IMR-90 (cell line): ENCODE measurements at regions not wholly inside any gene's neighbourhood (a gene's known extent, or its start where the extent isn't known, plus 50 kb on each side); places are given as distances from the start of the nearest gene placed in this dataset.

Experiments used
- ATAC-seq: fragments of 200-7000 bp; cut with Tn5 transposase; 2 replicates; pipeline ENCODE4 v1.9.1; 2020; ENCODE audit warnings: low read depth, mild to moderate bottlenecking, moderate library complexity
- BruUV-seq: library from RNA; stranded (reverse); fragments of 400-500 nt; replicated peaks from 2 replicates; lab custom pipeline; 2021; lab: Mats Ljungman, UMichigan
- CTCF ChIA-PET: fragments of 300-600 bp; formaldehyde crosslinking; extraction: SDS; loops from one replicate; lab custom pipeline; 2021; ENCODE audit warnings: antibody characterized with exemption; lab: Yijun Ruan, JAX
- POLR2A ChIA-PET: fragments of 300-600 bp; sonication (Branson Sonifier 250); formaldehyde crosslinking; loops from one replicate; lab custom pipeline; 2022; ENCODE audit warnings: antibody characterized with exemption; ENCODE audit not compliant: unreplicated experiment; lab: Charles Lee
- DNase-seq: peaks from one replicate; pipeline ENCODE4 v3.0.0; 2013
- H2AFZ ChIP-seq: replicated peaks from 2 replicates; pipeline ENCODE3; 2013; ENCODE audit warnings: low read length, mild to moderate bottlenecking; ENCODE audit not compliant: poor library complexity
- H2AK5ac ChIP-seq: 2 replicates; pipeline ENCODE4 v1.6.1; 2013; ENCODE audit warnings: low read depth, low read length, inconsistent platforms
- H2AK9ac ChIP-seq: replicated peaks from 2 replicates; pipeline ENCODE3; 2013; ENCODE audit warnings: mild to moderate bottlenecking, low read depth, low read length, moderate library complexity; ENCODE audit not compliant: poor library complexity
- H2BK120ac ChIP-seq: 2 replicates; pipeline ENCODE4 v1.6.1; 2013; ENCODE audit warnings: low read depth, low read length, inconsistent platforms
- H2BK15ac ChIP-seq: 3 replicates; pipeline ENCODE4 v1.6.1; 2013; ENCODE audit warnings: low read depth, low read length, inconsistent platforms
- H2BK20ac ChIP-seq: 2 replicates; pipeline ENCODE4 v1.6.1; 2013; ENCODE audit warnings: low read depth, mild to moderate bottlenecking, inconsistent platforms, low read length, moderate library complexity
- H2BK5ac ChIP-seq: 2 replicates; pipeline ENCODE4 v1.6.1; 2013; ENCODE audit warnings: mild to moderate bottlenecking, low read depth, low read length, inconsistent platforms; ENCODE audit not compliant: poor library complexity, severe bottlenecking
- H3K14ac ChIP-seq: replicated peaks from 2 replicates; pipeline ENCODE4 v1.6.1; 2013; ENCODE audit warnings: low read depth, low read length, inconsistent platforms
- H3K18ac ChIP-seq: 2 replicates; pipeline ENCODE4 v1.6.1; 2013; ENCODE audit warnings: low read depth, low read length, control low read depth
- H3K23ac ChIP-seq: 2 replicates; pipeline ENCODE4 v1.6.1; 2013; ENCODE audit warnings: low read depth, low read length, inconsistent platforms
- H3K27ac ChIP-seq: 2 replicates; pipeline ENCODE4 v1.5.1; 2013; ENCODE audit warnings: mild to moderate bottlenecking, control low read depth, low read length; ENCODE audit not compliant: insufficient read depth
- H3K27me3 ChIP-seq: 2 replicates; pipeline ENCODE4 v1.6.1; 2013; ENCODE audit warnings: low read length; ENCODE audit not compliant: control insufficient read depth, insufficient read depth
- H3K36me3 ChIP-seq: 2 replicates; pipeline ENCODE4 v1.6.1; 2013; ENCODE audit warnings: low read length, mixed read lengths; ENCODE audit not compliant: control insufficient read depth, insufficient read depth
- H3K4ac ChIP-seq: 2 replicates; pipeline ENCODE4 v1.6.1; 2013; ENCODE audit warnings: low read depth, low read length, inconsistent platforms
- H3K4me1 ChIP-seq: 2 replicates; pipeline ENCODE4 v1.6.1; 2013; ENCODE audit warnings: low read length, mixed read lengths; ENCODE audit not compliant: control insufficient read depth, insufficient read depth
- H3K4me2 ChIP-seq: 2 replicates; pipeline ENCODE4 v1.6.1; 2013; ENCODE audit warnings: low read depth, mild to moderate bottlenecking, control low read depth, low read length, moderate library complexity
- H3K4me3 ChIP-seq: 2 replicates; pipeline ENCODE4 v1.5.1; 2013; ENCODE audit warnings: low read depth, mild to moderate bottlenecking, control low read depth, low read length, moderate library complexity; ENCODE audit not compliant: insufficient read depth
- H3K56ac ChIP-seq: 2 replicates; pipeline ENCODE4 v1.6.1; 2013; ENCODE audit warnings: low read length, inconsistent platforms; ENCODE audit not compliant: insufficient read depth; ENCODE audit errors: extremely low read depth
- H3K79me1 ChIP-seq, 2 experiments: 2 replicates each; pipeline ENCODE4 v1.6.1; 2013; ENCODE audit warnings: low read length in 2 of 2, inconsistent platforms in 1 of 2, low read depth in 1 of 2
- H3K9ac ChIP-seq: 2 replicates; pipeline ENCODE4 v1.6.1; 2013; ENCODE audit warnings: low read depth, low read length, control low read depth
- H3K9me1 ChIP-seq: 2 replicates; pipeline ENCODE4 v1.6.1; 2013; ENCODE audit warnings: low read length, inconsistent platforms; ENCODE audit not compliant: insufficient read depth
- H3K9me3 ChIP-seq: 2 replicates; pipeline ENCODE4 v1.6.1; 2013; ENCODE audit warnings: low read length; ENCODE audit not compliant: control insufficient read depth, insufficient read depth
- H4K20me1 ChIP-seq: 2 replicates; pipeline ENCODE4 v1.6.1; 2013; ENCODE audit warnings: low read length, inconsistent platforms; ENCODE audit not compliant: insufficient read depth
- H4K5ac ChIP-seq: 2 replicates; pipeline ENCODE4 v1.6.1; 2013; ENCODE audit warnings: mild to moderate bottlenecking, low read depth, low read length, control low read depth
- H4K8ac ChIP-seq, 2 experiments: 2 replicates each; pipeline ENCODE4 v1.6.1; 2013; ENCODE audit warnings: low read depth in 2 of 2, low read length in 2 of 2, control low read depth in 1 of 2, inconsistent platforms in 1 of 2
- H4K91ac ChIP-seq: 2 replicates; pipeline ENCODE4 v1.6.1; 2013; ENCODE audit warnings: low read depth, low read length, inconsistent platforms; ENCODE audit not compliant: insufficient read depth
- MAFK ChIP-seq: IDR thresholded peaks from 2 replicates; pipeline ENCODE4 v1.6.1; 2012; ENCODE audit warnings: low read depth, low read length, improper control_type of control experiment
- NFE2L2 ChIP-seq: fragments of 150-350 bp; IDR thresholded peaks from 2 replicates; pipeline ENCODE4 v1.6.1; 2016; ENCODE audit warnings: low read depth, mild to moderate bottlenecking, low read length
- WGBS, 2 experiments: methylation state at CpG; one replicate each; pipeline versions ENCODE4 v1.1.5 to v1.1.7; 2013; ENCODE audit warnings: missing lambda C conversion rate in 2 of 2; ENCODE audit not compliant: insufficient read length in 1 of 2; ENCODE audit errors: extremely low coverage in 2 of 2; 5-methylcytosine and 5-hydroxymethylcytosine counted together
- dilution Hi-C: fragments of 300-500 bp; cut with HindIII; formaldehyde crosslinking; loops from one replicate; pipeline ENCODE4 v1.14.3; 2018; ENCODE audit warnings: low sequenced_read_pairs; ENCODE audit not compliant: unreplicated experiment
- in situ Hi-C: fragments of 300-500 bp; cut with MboI; formaldehyde crosslinking; loops from 3 replicates; pipeline ENCODE4 v1.14.3; 2019; ENCODE audit warnings: low sequenced_read_pairs, inconsistent platforms, mixed read lengths
- intact Hi-C: fragments of 100-400 bp; cut with micrococcal nuclease; formaldehyde crosslinking; loops from 2 replicates; pipeline ENCODE4 v1.10.0; 2022

DNA sequence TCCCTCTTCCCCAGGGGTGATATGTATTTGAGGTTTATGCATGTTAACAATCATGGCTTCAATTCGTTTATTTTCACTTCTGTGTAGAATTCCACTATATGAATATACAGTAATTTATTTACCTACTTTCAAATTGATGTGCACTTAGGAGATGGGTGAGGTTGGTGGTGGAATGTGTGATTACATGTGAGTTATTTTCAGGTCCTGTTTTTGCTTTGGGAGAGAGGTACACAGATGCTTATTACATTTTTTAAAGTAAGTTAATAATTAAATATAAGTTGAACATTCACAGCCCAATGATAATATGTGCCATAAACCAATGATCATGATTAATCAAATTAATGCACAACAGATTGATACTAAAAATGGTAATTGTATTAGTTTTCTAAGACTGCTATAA lies 79.5 kb downstream of the SPRY1 start:
- H3K27ac ChIP-seq = no peak overlapping the region
- no peaks in the 10 kb centered on the region for H3K79me1 ChIP-seq
- intact Hi-C loops (no loop called here), in situ Hi-C loops (no loop called here), dilution Hi-C loops (no loop called here)
- H3K18ac ChIP-seq = no peak overlapping the region
- H2AK5ac ChIP-seq = no peak overlapping the region
- no CpG with 5 or more reads among the region's 1 CpG for WGBS, 2 experiments
- no peak overlapping the region for H2BK20ac ChIP-seq
- H4K91ac ChIP-seq = no peak overlapping the region
- DNase-seq (no peak), ATAC-seq (no peak)
- POLR2A ChIA-PET = no interaction called here
- H3K4me2 ChIP-seq = no peak overlapping the region
- H3K23ac ChIP-seq = no peak overlapping the region
- no peak overlapping the region for H3K9ac ChIP-seq
- H2BK5ac ChIP-seq = no peak overlapping the region
- no peak for TF ChIP-seq MAFK
- no peak for TF ChIP-seq NFE2L2
- H3K9me3 ChIP-seq = no peaks in the 10 kb centered on the region
- H2AK9ac ChIP-seq = no peak overlapping the region
- no peaks in the 10 kb centered on the region for H3K36me3 ChIP-seq
- no peaks in the 10 kb centered on the region for H3K27me3 ChIP-seq
- no peak overlapping the region for H3K4ac ChIP-seq
- H3K4me1 ChIP-seq = peaks cover 10% of the 10 kb centered on the region
- no peak overlapping the region for H2AFZ ChIP-seq
- H4K8ac ChIP-seq = no peak overlapping the region
- CTCF ChIA-PET = no interaction called here
- no peak overlapping the region for H2BK120ac ChIP-seq
- no TSS peak for BruUV-seq
- no peak overlapping the region for H2BK15ac ChIP-seq
- H3K14ac ChIP-seq = no peak overlapping the region
- no peak overlapping the region for H3K56ac ChIP-seq
- H3K4me3 ChIP-seq = no peak overlapping the region
- H4K5ac ChIP-seq = no peak overlapping the region
- no peaks in the 10 kb centered on the region for H4K20me1 ChIP-seq
- peaks cover 4% of the 10 kb centered on the region for H3K9me1 ChIP-seq
